ENCODE measurements at regions not wholly inside any gene's neighbourhood (a gene's known extent, or its start where the extent isn't known, plus 50 kb on each side); places are given as distances from the start of the nearest gene placed in this dataset.

DNA sequence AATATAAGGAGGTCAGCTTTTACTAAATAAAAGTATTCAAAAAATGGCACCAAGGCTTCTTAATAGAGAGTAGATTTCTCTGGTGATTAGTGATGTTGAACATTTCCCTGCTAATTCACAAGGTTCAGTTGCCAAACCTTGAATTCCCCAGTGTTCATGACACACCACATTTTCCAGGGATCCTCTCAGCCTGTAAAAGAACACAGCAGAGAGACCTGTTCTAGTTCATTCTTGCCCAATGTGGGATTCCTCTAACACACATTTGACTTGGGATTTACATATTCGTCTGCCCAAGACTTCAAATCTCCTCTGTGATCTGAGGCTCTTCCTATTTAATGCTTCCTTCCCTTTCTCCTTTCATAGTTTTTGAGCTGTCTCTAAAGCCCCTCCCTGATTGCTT lies 273.2 kb upstream of the CDH9 start:
- no peak overlapping the region for H4K5ac ChIP-seq (ENCODE audit: insufficient read length, low read depth, low read length)
- no peaks in the 10 kb centered on the region for H4K20me1 ChIP-seq (replicated peaks in 1 of 2; ENCODE audit: control insufficient read depth in 1 of 2, insufficient read depth in 2 of 2, low read length in 2 of 2)
- H3K4me2 ChIP-seq (ENCODE audit: insufficient read depth in 1 of 2, low read depth in 2 of 2, low read length in 2 of 2), result no peak overlapping the region
- ChIA-PET POLR2A (ENCODE audit: partially characterized antibody) (interaction anchor here (1.0 kb wide), 1 partner anchor 162 kb away, joined by 3 read pairs; no protein-coding TSS in a partner anchor), CTCF (ENCODE audit: partially characterized antibody) (interaction anchor here (1.0 kb wide), 1 partner anchor 17 kb away, joined by 5 read pairs; no protein-coding TSS in a partner anchor)
- no peak overlapping the region for H3K9ac ChIP-seq (replicated peaks in 1 of 4; ENCODE audit: extremely low read depth in 1 of 4, low read depth in 3 of 4, low read length in 3 of 4)
- no peak overlapping the region for H2BK15ac ChIP-seq (ENCODE audit: low read length)
- no peak overlapping the region for H2BK20ac ChIP-seq (ENCODE audit: low read length)
- H2BK5ac ChIP-seq (ENCODE audit: low read depth, low read length), result no peak overlapping the region
- H3K79me1 ChIP-seq (ENCODE audit: low read depth, low read length), result no peaks in the 10 kb centered on the region
- H2BK120ac ChIP-seq (replicated peaks; ENCODE audit: low read depth, low read length), result no peak overlapping the region
- no peak overlapping the region for H3K14ac ChIP-seq (ENCODE audit: insufficient read length)
- no peak overlapping the region for H4K91ac ChIP-seq (replicated peaks; ENCODE audit: insufficient read length, low read length)
- H3K27ac ChIP-seq (ENCODE audit: low read depth, low read length), result no peak overlapping the region
- peak; percentile 65 for FAIRE-seq
- H3K18ac ChIP-seq (ENCODE audit: extremely low read depth, low read length), result no peak overlapping the region
- no peaks in the 10 kb centered on the region for H3K36me3 ChIP-seq (ENCODE audit: control insufficient read depth in 2 of 4, insufficient read depth in 4 of 4, low read length in 3 of 4)
- H3K56ac ChIP-seq (replicated peaks; ENCODE audit: insufficient read length, low read depth, low read length), result no peak overlapping the region
- WGBS, 2 experiments (ENCODE audit: extremely low coverage in 1 of 2, insufficient coverage in 1 of 2, insufficient read length in 1 of 2, insufficient replicate concordance in 2 of 2, low coverage in 1 of 2, low lambda C conversion rate in 2 of 2, missing lambda C conversion rate in 1 of 2), result 64% methylated on average over 1 of the region's 1 CpG; no CpG with 5 or more reads in 1 of the 2 experiments
- no peaks in the 10 kb centered on the region for H3K27me3 ChIP-seq (replicated peaks in 1 of 4; ENCODE audit: control insufficient read depth in 3 of 4, extremely low read depth in 1 of 4, insufficient read depth in 3 of 4, low read length in 3 of 4)
- H3K4me1 ChIP-seq (replicated peaks in 1 of 4; ENCODE audit: control insufficient read depth in 3 of 4, insufficient read depth in 4 of 4, low read length in 3 of 4), result peaks cover 0 to 9% (median 2%) of the 10 kb centered on the region in 4 experiments; a peak in 6 of 7 replicates
- no peak overlapping the region for H2AK5ac ChIP-seq (ENCODE audit: low read depth, low read length)
- no peak overlapping the region for H2AFZ ChIP-seq (ENCODE audit: low read length)
- no peak for TF ChIP-seq CHD2 (IDR thresholded peaks at IDR 0.05; ENCODE audit: low read length)
- TF ChIP-seq ASH2L (IDR thresholded peaks at IDR 0.05; ENCODE audit: low read length), result no peak
- TF ChIP-seq GABPA (IDR thresholded peaks at IDR 0.05; ENCODE audit: borderline replicate concordance, insufficient read depth, low read length), result no peak
- no peak for TF ChIP-seq SUZ12 (IDR thresholded peaks at IDR 0.05; ENCODE audit: low read length)
- no peak for TF ChIP-seq RXRA (IDR thresholded peaks at IDR 0.05; ENCODE audit: insufficient read depth, low read depth, low read length)
- no peak for TF ChIP-seq BCL11A (IDR thresholded peaks at IDR 0.05; ENCODE audit: low read depth in 2 of 2, low read length in 2 of 2)
- no peak for TF ChIP-seq CBX5 (IDR thresholded peaks at IDR 0.05; ENCODE audit: low read depth, low read length)
- TF ChIP-seq BACH1 (IDR thresholded peaks at IDR 0.05; ENCODE audit: low read length), result no peak
- TF ChIP-seq SIRT6 (IDR thresholded peaks at IDR 0.05; ENCODE audit: low read length), result no peak
- no peak for TF ChIP-seq SIX5 (IDR thresholded peaks at IDR 0.05; ENCODE audit: low read depth, low read length)
- TF ChIP-seq CEBPB (IDR thresholded peaks at IDR 0.05; ENCODE audit: low read depth, low read length), result no peak
- TF ChIP-seq SRF (IDR thresholded peaks at IDR 0.05; ENCODE audit: low read depth, low read length), result no peak
- TF ChIP-seq SP1 (IDR thresholded peaks at IDR 0.05; ENCODE audit: low read depth, low read length), result no peak
- TF ChIP-seq, protein P1, sequence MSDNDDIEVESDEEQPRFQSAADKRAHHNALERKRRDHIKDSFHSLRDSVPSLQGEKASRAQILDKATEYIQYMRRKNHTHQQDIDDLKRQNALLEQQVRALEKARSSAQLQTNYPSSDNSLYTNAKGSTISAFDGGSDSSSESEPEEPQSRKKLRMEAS (IDR thresholded peaks at IDR 0.05), result no peak
- no peak for DNase-seq (ENCODE audit: low read depth in 1 of 2, low spot score in 2 of 2)
- no peaks in the 10 kb centered on the region for H3K23me2 ChIP-seq (ENCODE audit: low read depth, low read length)
- H3K79me2 ChIP-seq (ENCODE audit: control insufficient read depth in 1 of 2, insufficient read depth in 2 of 2, low read length in 2 of 2), result no peaks in the 10 kb centered on the region
- H2BK12ac ChIP-seq (ENCODE audit: low read depth, low read length), result no peak overlapping the region
- no peak overlapping the region for H4K8ac ChIP-seq (ENCODE audit: extremely low read depth, insufficient read depth, low read length)
- no peak overlapping the region for H3K23ac ChIP-seq (ENCODE audit: insufficient read length)
- H3K4ac ChIP-seq (replicated peaks; ENCODE audit: insufficient read length, low read depth, low read length), result no peak overlapping the region
- H3K4me3 ChIP-seq (ENCODE audit: extremely low read depth in 1 of 4, insufficient read depth in 2 of 4, low read depth in 3 of 4, low read length in 4 of 4), result no peak overlapping the region
- H3K9me3 ChIP-seq (ENCODE audit: insufficient read depth in 2 of 2, low read depth in 1 of 2, low read length in 1 of 2), result no peaks in the 10 kb centered on the region

All from H1 (cell line).